Mesothelial cell of epicardium (in vitro differentiated cells): ENCODE measurements at regions not wholly inside any gene's neighbourhood (a gene's known extent, or its start where the extent isn't known, plus 50 kb on each side); places are given as distances from the start of the nearest gene placed in this dataset.

Source experiments
- DNase-seq, 2 experiments: peaks; one replicate each; pipeline ENCODE4 v3.0.0; 2021; ENCODE audit warnings: low spot score in 2 of 2; ENCODE audit not compliant: unreplicated experiment in 2 of 2
- H3K27ac Mint-ChIP-seq: 2 replicates; pipeline ENCODE4 v1.8.0; 2021; ENCODE audit warnings: mixed read lengths
- H3K27me3 Mint-ChIP-seq: 2 replicates; pipeline ENCODE4 v1.8.0; 2021; ENCODE audit warnings: low read depth, mixed read lengths
- H3K36me3 Mint-ChIP-seq: 2 replicates; pipeline ENCODE4 v1.8.0; 2021; ENCODE audit warnings: mixed read lengths
- H3K4me1 Mint-ChIP-seq: 2 replicates; pipeline ENCODE4 v1.8.0; 2021; ENCODE audit warnings: mixed read lengths
- H3K4me3 Mint-ChIP-seq: 2 replicates; pipeline ENCODE4 v1.8.0; 2021; ENCODE audit warnings: mild to moderate bottlenecking, moderate library complexity, mixed read lengths
- H3K9me3 Mint-ChIP-seq: 2 replicates; pipeline ENCODE4 v1.8.0; 2021; ENCODE audit warnings: mixed read lengths
- TF ChIP-seq, protein P1 (sequence below): fragments of 200-600 bp; sonication (generic); IDR thresholded peaks from one replicate; pipeline ENCODE4 v1.5.0; 2021; ENCODE audit warnings: antibody characterized with exemption; ENCODE audit not compliant: unreplicated experiment

DNA sequence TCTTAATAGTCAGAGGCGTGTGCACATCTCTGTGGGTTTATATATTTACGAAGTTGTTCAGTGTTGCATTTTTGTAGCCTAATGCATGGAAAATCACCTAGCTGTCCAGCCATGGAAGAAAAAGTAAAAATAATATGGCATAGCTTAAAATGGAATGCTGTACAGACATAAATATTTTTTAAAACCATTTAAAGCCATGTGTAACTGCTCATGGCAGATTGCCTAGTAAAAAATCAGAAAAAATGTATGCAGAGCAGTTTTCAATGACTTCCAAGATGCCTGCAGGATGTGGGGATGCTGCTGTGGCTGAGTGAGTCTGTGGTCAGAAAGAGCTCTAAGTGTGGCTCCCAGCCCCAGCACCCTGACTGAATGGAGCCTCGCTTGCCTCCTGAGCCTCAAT lies 64.8 kb upstream of the ALKAL2 start:
- Mint-ChIP-seq H3K4me1 (no peaks in the 10 kb centered on the region), H3K4me3 (no peak overlapping the region), H3K36me3 (no peaks in the 10 kb centered on the region), H3K27me3 (peaks cover 11% of the 10 kb centered on the region), H3K27ac (no peak overlapping the region), H3K9me3 (no peaks in the 10 kb centered on the region)
- TF ChIP-seq, protein P1, sequence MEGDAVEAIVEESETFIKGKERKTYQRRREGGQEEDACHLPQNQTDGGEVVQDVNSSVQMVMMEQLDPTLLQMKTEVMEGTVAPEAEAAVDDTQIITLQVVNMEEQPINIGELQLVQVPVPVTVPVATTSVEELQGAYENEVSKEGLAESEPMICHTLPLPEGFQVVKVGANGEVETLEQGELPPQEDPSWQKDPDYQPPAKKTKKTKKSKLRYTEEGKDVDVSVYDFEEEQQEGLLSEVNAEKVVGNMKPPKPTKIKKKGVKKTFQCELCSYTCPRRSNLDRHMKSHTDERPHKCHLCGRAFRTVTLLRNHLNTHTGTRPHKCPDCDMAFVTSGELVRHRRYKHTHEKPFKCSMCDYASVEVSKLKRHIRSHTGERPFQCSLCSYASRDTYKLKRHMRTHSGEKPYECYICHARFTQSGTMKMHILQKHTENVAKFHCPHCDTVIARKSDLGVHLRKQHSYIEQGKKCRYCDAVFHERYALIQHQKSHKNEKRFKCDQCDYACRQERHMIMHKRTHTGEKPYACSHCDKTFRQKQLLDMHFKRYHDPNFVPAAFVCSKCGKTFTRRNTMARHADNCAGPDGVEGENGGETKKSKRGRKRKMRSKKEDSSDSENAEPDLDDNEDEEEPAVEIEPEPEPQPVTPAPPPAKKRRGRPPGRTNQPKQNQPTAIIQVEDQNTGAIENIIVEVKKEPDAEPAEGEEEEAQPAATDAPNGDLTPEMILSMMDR, result no peak
- no peak for DNase-seq

DNA sequence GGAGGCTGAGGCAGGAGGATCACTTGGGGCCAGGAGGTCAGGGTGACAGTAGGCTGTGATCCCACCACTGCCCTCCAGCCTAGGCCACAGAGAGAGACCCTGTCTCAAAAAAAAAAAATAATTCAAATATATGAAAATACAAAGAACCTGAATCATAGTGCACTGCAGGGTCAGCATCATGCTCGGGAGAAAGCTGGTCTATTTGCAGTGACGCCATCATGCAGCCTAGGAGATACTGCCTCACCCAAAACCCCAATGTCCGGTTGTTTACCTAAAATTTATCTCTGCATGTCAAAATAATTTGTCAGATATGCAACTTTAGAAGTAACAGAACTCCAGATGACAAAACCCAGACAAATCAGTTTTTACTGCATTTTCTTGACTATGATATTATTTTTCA lies 61.5 kb upstream of the ALKAL2 start:
- H3K4me3 Mint-ChIP-seq, result no peak overlapping the region
- H3K4me1 Mint-ChIP-seq, result no peaks in the 10 kb centered on the region
- TF ChIP-seq, protein P1, result no peak
- DNase-seq, result no peak
- H3K9me3 Mint-ChIP-seq, result no peaks in the 10 kb centered on the region
- peaks cover 27% of the 10 kb centered on the region for H3K27me3 Mint-ChIP-seq
- no peaks in the 10 kb centered on the region for H3K36me3 Mint-ChIP-seq
- no peak overlapping the region for H3K27ac Mint-ChIP-seq

DNA sequence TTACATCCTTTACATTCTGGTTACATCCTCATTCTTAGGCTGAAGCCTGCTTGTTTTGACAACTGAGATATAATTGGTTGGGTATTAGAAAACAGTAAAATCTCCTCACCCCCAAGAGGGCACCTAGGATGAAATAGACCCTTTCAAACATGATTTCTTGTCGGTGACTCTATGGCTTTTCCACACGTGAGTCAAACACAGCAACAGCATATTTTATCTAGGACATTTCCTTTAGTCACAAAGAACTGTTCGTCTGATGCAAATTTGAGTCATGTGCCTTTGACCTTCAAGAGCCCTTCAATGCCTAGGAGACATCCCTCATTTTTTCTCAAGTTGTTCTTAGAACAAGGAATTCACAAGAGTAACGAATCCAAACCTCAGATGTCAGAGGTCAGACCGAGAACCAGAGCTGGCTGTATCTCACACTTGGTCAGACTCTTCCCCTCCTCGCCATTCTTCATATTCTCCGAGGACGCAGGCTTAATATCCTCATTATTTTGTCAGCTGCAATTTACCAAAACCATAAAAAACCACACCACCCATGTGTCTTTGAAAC lies 60.5 kb upstream of the ALKAL2 start:
- Mint-ChIP-seq H3K27ac (no peak overlapping the region), H3K27me3 (peaks cover 29% of the 10 kb centered on the region), H3K9me3 (no peaks in the 10 kb centered on the region), H3K36me3 (no peaks in the 10 kb centered on the region), H3K4me3 (no peak overlapping the region), H3K4me1 (no peaks in the 10 kb centered on the region)
- TF ChIP-seq, protein P1, result no peak
- no peak for DNase-seq

DNA sequence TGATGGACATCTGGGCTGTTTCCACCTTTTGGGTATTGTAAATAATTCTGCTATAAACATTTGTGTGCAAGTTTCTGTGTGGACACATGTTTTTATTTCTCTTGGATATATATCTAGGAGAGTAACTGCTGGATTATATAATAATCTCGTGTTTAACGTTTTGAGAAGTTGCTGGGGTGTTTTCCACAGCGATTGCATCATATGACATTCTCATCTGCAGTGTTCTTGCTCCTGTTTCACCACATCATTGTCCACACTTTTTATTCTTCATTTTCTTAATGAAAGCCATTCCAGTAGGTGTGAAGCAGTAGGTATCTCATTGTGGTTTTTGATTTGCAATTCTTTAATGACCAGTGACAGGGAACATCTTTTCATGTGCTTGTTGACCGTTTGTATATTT lies 56.9 kb upstream of the ALKAL2 start:
- H3K27me3 Mint-ChIP-seq, result peaks cover 37% of the 10 kb centered on the region
- H3K9me3 Mint-ChIP-seq, result no peaks in the 10 kb centered on the region
- H3K27ac Mint-ChIP-seq, result no peak overlapping the region
- H3K36me3 Mint-ChIP-seq, result no peaks in the 10 kb centered on the region
- no peak overlapping the region for H3K4me3 Mint-ChIP-seq
- DNase-seq, result no peak
- TF ChIP-seq, protein P1, result no peak
- peaks cover 7% of the 10 kb centered on the region for H3K4me1 Mint-ChIP-seq

DNA sequence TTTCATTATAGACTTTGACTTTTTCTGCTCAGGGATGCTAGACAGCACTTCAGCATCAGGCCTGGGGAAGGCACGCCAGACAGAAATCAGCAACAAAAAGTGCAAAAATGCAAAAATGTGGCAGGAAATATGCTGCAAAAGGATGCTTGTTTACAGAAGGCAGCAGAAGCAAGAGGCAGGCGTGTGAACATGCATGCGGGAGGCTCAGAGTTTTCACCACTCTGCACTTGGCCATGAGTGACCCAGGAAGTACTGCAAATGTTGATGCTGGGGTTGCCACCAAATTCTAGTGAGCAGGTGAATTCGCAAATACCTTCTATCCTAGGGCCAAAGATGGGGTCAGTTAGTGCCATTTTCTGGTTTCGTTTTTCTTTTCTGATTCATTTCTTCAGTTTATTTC lies 55.5 kb upstream of the ALKAL2 start:
- TF ChIP-seq, protein P1, result no peak
- Mint-ChIP-seq H3K27me3 (peaks cover 37% of the 10 kb centered on the region), H3K27ac (no peak overlapping the region), H3K36me3 (peaks cover 4% of the 10 kb centered on the region), H3K4me3 (no peak overlapping the region), H3K4me1 (peaks cover 7% of the 10 kb centered on the region), H3K9me3 (peaks cover 11% of the 10 kb centered on the region)
- no peak for DNase-seq

DNA sequence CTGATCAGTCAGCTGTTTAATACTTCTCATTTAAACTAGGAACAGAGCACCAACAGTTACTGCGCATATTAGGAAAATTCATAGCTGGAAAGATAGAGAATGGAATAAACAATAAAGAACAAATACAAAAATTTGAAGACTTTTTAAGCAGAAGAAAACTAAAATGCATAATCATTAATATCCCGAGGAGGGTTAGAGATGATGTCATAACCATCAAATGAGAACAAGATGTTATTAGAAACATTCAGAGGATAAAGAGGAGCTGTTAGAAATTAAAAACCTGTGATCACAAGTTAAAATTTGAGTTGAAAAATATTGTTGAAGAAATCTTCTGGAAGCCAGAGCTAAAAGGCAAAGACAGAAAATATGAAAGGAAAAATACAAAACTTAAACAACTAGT lies 54.0 kb upstream of the ALKAL2 start:
- H3K4me3 Mint-ChIP-seq, result no peak overlapping the region
- peaks cover 26% of the 10 kb centered on the region for H3K9me3 Mint-ChIP-seq
- H3K36me3 Mint-ChIP-seq, result peaks cover 5% of the 10 kb centered on the region
- H3K4me1 Mint-ChIP-seq, result peaks cover 7% of the 10 kb centered on the region
- no peak for DNase-seq
- TF ChIP-seq, protein P1, result no peak
- no peak overlapping the region for H3K27ac Mint-ChIP-seq
- peaks cover 34% of the 10 kb centered on the region for H3K27me3 Mint-ChIP-seq
